Breast epithelium (tissue), 3 donors: ENCODE measurements at regions not wholly inside any gene's neighbourhood (a gene's known extent, or its start where the extent isn't known, plus 50 kb on each side); places are given as distances from the start of the nearest gene placed in this dataset.

Source experiments
- POLR2A ChIP-seq: fragments of 450-650 bp; IDR thresholded peaks from one replicate; pipeline ENCODE4 v1.6.1; 2016; ENCODE audit warnings: antibody characterized with exemption, mild to moderate bottlenecking, moderate library complexity
- TF ChIP-seq, protein P1 (sequence below), 3 donors: fragments of 450-650 bp; IDR thresholded peaks; one replicate each; pipeline ENCODE4 v1.5.1; 2016 to 2017; ENCODE audit warnings: antibody characterized with exemption in 3 of 3, mild to moderate bottlenecking in 3 of 3, moderate library complexity in 3 of 3

DNA sequence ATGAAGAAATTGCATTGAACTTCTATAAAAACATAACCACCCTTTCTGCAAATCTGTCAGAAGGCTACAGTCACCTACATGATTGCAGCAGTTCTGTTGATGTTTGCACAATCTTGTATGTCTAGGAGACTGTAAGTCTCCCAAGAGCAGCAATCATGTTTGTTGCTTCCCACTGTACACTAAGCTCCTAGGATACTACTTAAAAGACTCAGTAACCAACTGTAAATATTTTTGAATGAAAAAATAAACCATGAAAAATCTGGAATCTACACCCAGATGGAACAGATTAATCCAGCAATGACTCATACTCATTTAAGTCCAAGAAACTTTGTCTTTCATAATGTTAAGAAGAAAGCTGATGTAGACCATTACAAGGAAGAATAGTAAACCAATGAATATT lies 168.5 kb upstream of the ATXN1 start:
- TF ChIP-seq POLR2A, result no peak
- TF ChIP-seq, protein P1, sequence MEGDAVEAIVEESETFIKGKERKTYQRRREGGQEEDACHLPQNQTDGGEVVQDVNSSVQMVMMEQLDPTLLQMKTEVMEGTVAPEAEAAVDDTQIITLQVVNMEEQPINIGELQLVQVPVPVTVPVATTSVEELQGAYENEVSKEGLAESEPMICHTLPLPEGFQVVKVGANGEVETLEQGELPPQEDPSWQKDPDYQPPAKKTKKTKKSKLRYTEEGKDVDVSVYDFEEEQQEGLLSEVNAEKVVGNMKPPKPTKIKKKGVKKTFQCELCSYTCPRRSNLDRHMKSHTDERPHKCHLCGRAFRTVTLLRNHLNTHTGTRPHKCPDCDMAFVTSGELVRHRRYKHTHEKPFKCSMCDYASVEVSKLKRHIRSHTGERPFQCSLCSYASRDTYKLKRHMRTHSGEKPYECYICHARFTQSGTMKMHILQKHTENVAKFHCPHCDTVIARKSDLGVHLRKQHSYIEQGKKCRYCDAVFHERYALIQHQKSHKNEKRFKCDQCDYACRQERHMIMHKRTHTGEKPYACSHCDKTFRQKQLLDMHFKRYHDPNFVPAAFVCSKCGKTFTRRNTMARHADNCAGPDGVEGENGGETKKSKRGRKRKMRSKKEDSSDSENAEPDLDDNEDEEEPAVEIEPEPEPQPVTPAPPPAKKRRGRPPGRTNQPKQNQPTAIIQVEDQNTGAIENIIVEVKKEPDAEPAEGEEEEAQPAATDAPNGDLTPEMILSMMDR (IDR thresholded peaks at IDR 0.05), result no peak
